NCI-H82 (cell line): ENCODE measurements at regions not wholly inside any gene's neighbourhood (a gene's known extent, or its start where the extent isn't known, plus 50 kb on each side); places are given as distances from the start of the nearest gene placed in this dataset.
A peak's percentile ranks its signal among the peaks of the same experiment; 100 is the strongest.
"Not testable (repeated sequence)": the region's sequence is repeated elsewhere in the genome, so short reads cannot be mapped to it uniquely, and the experiment has no call there.

Experiments used
- DNase-seq: peaks from one replicate; lab custom pipeline; 2025; lab: John Stamatoyannopoulos, UW

DNA sequence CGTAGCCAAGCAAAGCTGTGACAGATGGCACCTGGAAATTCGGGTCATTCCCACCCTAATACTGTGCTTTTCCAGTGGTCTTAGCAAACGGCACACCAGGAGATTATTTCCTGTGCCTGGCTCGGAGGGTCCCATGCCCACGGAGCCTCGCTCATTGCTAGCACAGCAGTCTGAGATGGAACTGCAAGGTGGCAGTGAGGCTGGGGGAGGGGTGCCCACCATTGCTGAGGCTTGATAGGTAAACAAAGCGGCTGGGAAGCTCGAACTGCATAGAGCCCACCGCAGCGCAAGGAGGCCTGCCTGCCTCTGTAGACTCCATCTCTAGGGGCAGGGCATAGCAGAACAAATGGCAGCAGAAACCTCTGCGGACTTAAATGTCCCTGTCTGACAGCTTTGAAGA lies 942.8 kb downstream of the METTL15 start:
- not testable (repeated sequence) for DNase-seq

DNA sequence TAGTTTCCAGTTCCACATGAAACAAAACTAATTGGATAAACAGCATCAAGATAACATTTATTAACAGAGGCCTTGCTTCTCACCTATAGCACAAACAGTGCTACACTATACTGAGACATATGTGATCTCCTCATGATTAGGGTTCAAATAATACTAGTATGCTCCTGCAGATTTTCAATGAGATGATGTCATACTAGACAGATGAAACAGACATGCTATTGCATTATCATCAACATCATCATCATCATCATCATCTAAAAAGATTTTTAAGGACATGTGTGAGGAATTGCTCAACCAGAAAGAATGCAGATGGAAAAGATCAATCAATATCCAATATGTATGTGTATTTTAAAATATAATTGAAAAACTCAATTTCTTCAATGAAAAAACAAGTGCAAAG lies 932.3 kb downstream of the METTL15 start:
- DNase-seq, result no peak

DNA sequence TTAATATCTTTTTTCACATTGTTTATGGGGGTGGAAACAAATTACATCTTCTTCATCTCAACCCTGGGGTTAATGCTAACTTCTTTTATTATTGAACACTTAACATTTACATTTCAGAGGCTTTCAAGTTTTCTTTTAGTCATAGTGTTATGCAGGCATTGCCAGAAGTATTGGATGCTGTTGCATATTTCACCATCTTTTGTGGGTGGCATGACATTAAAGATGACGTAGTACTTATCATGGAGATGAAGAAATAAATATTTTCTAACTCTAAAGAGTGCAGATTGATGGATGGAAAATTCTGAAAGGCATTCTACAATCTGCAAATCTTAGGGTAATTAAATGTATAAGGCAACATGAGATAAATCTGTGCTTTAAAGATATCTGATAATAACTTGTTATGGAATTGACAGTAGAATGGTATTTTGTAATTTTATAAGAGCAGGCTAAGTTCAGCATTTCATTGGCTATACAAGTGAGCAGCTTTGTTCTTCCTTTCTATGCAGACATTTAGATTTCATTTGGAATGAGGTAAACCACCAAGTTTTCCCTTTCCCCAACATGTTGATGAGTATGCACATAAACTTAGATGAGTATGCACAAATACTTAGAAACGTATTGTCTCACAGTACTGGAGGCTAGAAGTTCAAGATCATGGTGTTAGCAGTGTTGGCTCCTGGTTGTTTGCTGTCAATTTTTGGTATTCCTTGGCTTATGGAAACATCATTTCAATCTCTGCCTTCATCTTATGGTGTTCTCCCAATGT lies 924.4 kb downstream of the METTL15 start:
- DNase-seq, result no peak

DNA sequence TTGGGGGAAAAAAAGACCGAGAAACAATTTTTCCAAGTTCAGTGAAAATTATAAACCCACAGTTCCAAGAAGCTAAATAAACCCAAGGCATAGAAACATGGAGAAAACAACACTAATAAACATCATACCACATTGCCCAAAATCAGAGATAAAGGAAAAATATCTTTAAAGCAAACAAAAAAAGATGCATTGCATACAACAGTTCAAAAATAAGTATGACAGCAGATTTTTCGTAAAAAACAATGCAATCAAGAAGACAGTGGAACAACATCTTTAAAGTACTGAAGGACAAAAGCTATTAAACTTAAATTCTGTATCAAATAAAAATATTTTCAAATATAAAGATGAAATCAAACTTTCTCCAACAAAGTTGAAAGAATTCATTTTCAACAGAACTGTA lies 921.3 kb downstream of the METTL15 start:
- DNase-seq, result no peak

DNA sequence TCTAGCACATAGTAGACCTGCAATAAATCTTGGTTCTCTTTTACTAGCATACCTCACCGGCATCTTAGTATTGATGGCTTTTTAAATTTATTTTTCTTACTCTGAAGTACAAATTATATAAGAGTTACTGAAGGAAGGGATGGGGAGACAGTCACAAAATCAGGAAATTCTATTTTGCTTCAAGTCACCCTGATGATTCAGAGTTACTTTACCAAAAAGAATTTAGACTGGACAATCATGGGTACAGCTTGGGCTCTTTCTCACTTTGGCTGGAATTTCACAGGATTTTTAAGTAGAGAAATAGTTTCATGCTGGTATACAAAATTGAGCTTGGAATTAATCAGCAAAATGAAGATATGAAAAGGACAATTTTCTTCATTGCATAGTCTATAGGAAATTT lies 919.2 kb downstream of the METTL15 start:
- no peak for DNase-seq

DNA sequence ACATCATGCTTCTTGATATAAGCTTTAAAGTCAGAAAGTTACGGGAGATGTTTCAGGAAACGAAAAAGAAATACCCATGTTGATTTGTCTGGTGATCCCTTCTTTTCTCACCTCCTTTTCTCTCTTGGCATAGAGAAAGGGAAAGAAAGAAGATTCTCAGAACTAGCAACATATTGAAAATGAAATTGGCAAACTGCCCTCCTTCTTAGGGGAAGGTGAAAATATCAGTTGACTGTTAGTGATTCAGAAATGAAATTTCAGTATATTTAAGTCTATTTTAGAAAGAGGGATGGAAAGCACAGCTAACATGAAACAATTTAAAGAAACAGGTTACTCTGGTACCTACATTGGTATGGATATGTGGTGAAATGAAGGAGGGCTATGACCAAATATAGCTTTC lies 918.1 kb downstream of the METTL15 start:
- DNase-seq, result no peak

DNA sequence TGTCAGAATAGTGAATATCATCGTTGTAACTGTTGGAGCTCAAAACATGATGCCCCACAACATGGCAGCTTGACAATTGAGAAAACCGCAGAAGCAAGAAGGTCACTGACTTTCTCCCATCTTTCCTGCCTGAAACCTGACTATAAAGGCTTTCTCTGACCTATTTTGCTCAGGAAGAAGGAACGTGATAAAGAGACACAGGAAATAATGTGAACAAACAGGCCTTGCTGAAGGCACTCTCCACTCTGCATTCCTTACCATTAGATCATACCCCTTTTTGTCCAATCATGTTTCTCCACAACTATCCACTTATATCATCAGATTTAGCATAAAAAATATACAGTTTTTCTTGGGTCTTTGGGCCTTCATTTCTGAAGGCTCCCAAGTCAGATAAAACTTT lies 916.8 kb downstream of the METTL15 start:
- DNase-seq, result no peak

DNA sequence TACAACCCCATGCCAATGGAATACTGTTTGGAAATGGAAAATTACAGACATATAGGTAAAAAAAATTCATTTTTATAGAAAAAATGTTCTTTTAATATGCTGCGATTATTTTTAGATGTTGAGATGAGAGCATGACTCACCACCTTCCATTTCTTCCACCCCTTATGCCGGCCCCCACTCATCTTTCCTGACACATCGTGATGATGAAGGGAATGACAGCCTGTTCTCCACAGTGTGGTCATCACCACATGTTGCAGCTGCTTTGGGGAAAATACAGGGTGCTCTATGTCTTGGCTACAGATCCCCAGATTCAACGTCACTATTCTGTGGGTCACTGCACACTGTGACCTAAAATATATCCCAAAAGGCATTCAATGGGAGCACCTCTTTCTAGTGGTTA lies 916.2 kb downstream of the METTL15 start:
- DNase-seq, result no peak

DNA sequence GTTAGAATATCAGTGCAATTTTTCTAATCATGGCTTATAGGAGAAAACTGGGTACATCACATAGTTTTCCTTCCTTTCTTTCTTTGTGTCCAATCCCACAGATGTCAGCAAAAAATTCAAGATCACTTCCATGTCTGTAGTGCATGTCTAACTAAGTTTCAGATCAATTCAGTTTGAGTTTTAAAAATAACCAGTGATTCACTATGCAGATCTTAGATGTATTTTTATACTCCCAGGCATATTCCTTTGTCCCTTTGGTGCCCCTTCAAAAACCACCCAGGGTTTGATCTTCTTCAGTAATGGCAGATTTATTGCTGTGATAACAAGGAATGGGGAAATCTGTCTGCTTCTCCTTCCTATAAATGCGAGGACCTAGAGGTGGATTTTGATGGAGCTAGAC lies 915.6 kb downstream of the METTL15 start:
- no peak for DNase-seq

DNA sequence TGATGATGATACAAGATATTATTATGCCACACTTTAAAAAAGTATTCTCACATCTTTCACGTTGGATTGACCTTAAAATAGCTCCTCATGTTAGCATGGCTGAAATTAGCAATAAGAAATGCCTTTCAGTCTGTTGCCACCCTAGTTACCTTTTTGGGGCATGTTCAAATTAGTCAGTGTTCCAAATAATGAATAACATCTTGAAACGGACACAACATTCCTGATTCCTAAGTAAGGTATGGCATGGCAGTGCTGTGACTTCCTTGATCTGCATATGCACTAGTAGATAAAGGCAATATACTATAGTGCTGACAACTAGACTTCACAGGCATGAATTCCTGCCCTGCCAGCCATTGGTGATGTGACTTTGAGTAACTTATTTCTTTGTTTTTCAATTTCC lies 914.5 kb downstream of the METTL15 start:
- no peak for DNase-seq

DNA sequence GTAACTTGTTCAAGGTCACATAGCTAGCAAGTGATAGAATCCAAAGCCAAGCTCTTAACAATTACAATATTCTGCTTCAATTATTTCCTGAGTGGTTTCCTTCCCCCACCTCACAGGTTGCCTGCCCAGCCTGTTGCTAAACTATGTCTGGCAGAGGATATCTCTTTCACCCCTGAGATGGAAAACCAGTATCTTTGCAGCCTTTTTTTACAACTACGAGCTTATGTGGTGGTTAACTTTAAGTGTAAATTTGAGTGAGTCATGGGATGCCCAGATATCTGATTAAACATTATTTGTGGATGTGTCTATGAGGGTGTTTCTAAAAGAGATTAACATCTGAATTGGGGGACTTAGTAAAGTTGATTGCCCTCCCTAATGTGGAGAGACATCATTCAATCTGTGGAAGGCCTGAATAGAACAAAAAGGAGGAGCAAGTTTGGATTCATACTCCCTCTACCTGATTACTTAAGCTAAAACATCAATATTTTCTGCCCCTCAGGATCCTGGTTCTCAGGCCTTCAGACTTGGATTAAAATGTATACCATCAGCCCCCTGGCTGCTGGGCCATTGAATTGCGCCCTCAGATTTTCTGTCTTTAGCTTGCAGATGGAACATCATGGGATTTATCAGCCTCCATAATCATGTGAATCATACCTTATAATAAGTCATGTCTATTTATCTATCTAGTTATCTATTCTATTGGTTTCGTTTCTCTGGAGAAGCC lies 911.9 kb downstream of the METTL15 start:
- peak; percentile 48 for DNase-seq

DNA sequence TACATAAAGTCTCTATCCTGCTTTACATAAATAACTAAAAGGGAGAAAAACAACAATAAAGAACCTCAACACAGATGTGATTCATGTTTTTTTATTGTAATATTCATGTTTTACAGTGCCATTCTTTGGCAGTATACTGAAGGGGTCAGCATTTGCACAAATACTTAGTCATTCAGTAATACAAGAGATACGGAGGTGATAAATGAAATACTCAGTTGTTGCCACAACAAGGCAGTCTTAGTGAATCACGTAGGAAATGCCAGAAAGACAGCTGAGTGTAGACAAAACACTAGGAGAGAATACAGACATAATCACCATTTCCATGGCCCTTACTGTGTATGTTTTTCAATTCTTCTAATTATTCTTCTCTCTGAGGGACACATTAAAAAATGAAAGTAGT lies 910.4 kb downstream of the METTL15 start:
- DNase-seq, result no peak

DNA sequence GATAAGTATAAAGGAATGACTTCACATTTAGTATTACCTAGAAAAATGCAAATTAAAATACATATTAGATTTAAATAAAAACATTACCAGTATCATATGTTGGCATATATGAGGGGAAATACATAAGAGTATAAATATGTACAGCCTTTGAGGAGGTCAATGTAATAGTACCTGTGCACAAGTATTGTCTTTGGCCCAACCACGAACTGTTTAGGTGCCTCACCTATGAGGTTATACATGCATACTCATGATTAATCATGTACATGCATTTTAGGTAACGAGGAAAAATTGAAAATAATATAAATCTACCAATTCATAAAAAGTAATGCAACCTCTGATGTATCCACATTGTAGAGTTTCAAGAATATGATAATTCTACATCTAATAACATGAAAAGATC lies 909.8 kb downstream of the METTL15 start:
- no peak for DNase-seq

DNA sequence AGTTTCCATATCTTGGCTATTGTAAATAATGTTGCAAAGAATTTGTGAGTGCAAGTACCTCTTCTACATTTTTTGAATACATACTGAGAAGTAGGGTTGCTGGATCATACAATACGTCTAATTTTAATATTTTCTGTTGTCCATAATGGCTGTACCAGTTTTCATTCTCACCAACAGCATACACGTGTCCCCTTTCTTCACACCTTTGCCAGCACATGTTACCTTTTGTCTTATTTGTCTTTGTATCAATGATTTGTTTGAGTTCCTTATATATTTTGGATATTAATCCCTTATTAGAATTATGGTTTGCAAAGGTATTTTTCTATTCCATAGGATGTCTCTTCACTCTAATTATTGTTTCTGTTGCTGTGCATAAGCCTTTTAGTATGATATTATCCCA lies 904.3 kb downstream of the METTL15 start:
- no peak for DNase-seq

DNA sequence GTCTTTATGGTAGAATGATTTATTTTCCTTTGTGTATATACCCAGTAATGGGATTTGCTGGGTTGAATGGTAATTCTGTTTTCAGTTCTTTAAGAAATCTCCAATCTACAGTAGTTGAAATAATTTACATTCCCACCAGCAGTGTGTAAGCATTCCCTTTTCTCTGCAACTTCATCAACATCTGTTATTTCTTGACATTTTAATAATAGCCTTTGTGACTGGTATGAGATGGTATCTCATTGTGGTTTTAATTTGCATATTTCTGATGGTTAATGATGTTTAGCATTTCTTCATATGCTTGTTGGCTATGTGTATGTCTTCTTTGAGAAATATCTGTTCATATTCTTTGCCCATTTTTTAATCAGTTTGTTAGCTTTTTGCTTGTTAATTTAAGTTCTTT lies 901.2 kb downstream of the METTL15 start:
- no peak for DNase-seq

DNA sequence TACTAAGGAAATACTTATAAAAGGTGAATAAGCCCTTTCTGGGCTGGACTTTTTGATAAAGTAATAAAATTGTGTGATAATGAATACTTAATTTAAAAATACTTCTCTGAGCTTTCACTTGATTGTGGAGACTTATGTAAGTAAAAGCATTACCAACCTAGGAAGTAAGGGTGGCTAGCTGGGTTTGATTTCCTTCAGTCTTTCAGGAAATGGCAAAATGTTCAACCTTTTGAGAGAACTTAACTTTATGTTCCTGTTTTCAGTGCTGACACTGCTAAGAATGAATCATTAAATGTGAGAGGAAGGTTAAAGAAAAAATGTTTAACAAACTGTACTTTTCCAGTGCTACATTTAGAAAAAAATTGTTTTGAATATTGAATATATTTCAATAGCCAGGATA lies 900.3 kb downstream of the METTL15 start:
- no peak for DNase-seq

DNA sequence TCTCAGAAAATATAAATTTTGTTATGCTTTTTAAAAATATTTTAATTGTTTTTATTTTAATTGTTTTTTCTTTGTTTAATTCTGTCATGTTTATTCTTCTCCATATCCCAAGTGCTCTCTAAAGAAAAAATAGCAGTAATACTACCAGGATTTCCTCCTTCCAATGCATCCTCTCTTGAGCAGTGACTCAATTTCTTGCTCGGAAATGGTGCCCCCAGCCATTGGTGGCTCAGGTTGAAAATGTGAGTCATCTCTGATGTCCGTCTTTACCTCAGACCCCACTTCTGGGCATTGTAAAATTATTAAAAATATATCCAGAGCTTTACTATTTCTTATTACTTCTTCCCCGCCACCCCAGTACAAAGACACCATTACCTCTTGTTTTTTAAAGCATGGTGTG lies 898.5 kb downstream of the METTL15 start:
- DNase-seq, result no peak

DNA sequence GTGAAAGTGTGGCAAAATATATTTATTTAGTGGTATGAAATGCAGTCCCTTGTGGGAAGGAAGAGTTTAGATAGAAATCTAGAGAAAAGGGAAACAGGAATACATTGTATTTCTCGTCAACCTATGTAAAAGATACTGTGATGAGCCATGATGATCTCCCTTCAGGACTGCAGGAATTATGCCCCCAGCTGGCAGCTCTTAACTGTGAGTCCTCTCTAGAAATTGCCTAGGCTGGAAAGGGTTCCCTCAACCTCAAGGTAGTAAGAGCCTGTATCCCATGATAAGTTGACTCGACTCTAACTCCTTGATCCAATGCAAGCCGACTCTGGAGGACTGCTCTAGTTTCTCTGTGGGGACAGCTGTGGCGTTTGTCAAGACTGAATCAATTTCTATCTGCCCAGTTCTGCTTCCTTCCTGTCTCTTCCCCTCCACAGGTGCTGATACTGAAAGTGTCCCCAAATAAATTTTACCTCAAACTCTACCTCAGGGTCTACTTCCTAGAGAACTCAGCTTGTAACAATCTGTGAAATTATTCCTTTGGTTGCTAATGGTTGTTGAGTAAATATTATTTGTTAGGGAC lies 897.3 kb downstream of the METTL15 start:
- DNase-seq, result no peak

DNA sequence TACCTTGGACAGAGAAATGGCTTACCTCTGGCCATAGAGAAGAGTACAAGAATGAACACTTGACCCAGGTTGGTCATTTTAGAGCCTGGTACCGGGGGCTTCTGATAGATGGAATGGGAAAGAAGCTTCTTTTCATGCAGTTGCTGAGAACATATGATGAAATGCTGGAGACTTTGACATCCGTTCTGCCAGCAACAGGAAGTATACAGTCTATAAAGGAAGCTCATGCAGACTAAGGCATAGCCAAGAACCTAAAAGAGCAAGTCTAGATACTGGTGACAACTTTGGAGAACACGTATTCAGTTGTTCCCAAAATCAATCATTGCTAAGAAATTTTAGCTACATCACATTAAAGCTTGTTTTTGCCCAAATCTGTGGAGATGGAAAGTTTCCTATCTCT lies 894.6 kb downstream of the METTL15 start:
- no peak for DNase-seq

DNA sequence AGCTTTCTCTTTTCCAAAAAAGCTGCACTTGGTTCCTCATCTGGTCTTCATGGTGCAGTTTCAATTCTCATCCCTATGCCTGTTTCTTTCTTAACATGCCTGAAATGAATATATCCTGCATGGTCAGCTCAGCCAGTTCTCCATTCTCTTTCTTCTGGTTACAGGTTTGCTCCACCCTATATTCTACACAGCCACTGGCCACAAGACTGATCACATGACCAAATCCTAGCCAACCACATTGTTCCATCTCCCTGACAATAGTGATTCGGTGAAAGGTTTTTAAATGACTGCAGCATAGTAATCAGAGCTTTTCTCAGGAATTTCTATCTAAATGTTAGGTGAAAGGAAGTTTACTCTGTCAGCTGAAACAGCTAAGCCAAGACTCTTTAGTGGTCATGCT lies 891.4 kb downstream of the METTL15 start:
- no peak for DNase-seq

DNA sequence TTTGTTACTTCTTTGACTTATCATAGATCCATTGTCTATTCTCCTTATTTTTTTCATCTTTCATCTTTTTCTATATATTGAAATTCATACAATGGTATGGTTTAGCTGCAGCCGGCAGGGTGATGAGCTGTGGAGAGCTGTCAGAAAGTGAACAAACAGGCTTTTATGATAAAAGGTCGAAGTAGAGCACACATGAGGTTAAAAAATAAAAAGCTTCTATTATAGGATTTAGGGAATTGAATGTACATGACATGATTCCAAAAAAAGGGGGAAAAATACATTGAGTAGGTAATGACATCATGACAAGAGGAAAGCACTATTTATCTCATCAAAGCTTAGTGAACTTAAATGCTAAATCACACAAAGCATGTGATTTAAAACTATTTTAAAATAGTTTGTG lies 884.8 kb downstream of the METTL15 start:
- DNase-seq, result no peak

DNA sequence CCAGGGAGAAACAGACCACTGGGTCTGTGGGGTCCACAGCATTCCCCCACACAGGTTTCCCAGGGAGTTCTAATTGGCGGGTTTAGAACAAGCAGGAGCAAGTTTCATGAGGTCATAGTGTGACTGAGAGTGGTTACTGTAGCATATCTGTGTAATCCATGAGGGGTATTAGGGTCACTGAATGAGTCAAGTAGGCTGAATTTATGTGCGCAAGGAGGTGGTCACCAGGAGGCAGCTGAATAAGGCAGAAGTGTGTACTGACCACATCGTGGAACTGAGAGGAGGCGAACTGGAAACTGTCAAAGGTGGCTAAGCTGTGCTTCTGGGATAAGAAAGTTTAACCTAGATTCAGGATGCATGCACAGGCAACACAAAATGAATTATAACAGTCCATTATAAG lies 876.0 kb downstream of the METTL15 start:
- DNase-seq, result no peak

DNA sequence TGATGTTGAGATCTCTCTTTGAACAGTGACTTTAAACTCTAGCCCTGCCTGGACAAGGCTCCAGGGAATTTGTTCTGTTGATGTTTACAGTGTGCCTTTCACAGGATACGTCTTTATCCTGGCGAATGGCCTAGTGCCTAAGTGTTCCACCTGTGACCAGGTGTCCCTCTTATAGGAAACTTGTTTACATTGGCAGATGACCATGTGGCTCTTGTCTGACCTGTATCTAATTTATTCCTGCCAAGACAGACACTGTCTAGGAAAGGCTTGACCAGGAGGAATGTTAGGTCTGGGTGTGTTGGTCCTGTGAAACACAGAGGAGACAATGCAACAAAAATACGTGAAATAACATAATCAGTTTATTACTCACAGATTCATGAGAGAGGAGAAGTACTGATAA lies 875.6 kb downstream of the METTL15 start:
- DNase-seq, result no peak

DNA sequence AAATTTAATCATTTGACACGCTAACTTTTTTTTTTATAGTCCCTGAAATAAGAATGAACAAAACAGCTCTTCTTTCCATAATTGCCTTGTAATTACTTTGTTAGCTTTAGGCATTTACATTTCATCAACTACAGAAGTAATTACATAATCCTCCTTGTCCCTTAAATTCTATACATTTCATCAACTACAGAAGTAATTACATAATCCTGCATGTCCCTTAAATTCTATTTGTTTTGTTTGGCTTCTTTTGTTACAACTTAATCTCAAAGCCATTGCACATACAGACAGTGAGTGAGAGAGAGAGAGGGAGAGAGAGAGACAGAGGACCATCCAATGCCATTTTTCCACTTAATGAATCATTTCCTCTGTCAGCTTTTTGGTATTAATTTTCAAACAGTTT lies 873.2 kb downstream of the METTL15 start:
- DNase-seq, result no peak
